ENCODE measurements at regions not wholly inside any gene's neighbourhood (a gene's known extent, or its start where the extent isn't known, plus 50 kb on each side); places are given as distances from the start of the nearest gene placed in this dataset.

DNA sequence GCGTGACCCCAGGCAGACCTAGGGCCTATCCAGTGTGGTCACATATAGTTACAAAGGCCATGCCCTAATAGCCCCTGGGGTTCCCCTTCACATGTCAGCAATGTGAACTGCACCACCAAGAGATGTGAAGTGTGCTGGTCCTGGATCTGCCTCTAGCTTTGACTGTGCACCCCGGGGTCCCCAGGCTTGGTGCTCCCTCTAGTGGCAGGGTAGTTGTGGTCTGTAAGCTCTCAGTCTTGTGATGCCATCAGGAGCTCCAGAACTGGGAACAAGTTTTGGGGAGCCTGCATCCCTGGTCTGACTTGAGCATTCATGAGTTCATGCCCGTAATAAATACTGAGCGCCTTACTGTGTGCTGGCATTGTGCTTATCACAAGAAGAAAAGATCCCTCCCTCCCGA is 143.4 kb downstream of the DHX35 start (continued):
- no peak for TF ChIP-seq ZNF670 (tag by site-specific recombination; IDR thresholded peaks at IDR 0.05; ENCODE audit: low read depth)
- TF ChIP-seq ZNF350 (tag by site-specific recombination; IDR thresholded peaks at IDR 0.05) = no peak
- no peak for TF ChIP-seq GLIS2 (tag by site-specific recombination; IDR thresholded peaks at IDR 0.05)
- TF ChIP-seq ZNF133 (tag by site-specific recombination; IDR thresholded peaks at IDR 0.05) = no peak
- TF ChIP-seq ZNF266 (tag by site-specific recombination; IDR thresholded peaks at IDR 0.05; ENCODE audit: low read depth) = no peak
- TF ChIP-seq ZNF221 (tag by site-specific recombination; IDR thresholded peaks at IDR 0.05; ENCODE audit: borderline replicate concordance) = no peak
- TF ChIP-seq BCL11A (tag by site-specific recombination; IDR thresholded peaks at IDR 0.05; ENCODE audit: low read depth) = no peak

DNA sequence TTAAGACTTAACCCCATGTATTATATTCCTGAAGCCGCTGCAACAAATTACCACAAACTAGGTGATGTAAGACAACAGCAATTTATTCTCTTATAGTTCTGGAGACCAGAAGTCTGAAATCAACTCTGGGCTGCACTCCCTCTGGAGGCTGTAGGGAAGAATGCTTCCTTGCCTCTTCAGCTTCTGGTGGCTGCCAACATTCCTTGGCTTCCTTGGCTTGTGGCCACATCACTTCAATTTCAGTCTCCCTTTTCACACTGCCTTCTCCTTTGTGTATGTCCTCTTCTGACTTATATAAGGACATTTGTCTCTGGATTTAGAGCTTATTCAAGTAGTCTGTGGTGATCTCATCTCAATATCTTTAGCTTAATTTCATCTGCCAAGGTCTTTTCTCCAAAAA is 141.6 kb downstream of the DHX35 start:
- TF ChIP-seq, protein P1, sequence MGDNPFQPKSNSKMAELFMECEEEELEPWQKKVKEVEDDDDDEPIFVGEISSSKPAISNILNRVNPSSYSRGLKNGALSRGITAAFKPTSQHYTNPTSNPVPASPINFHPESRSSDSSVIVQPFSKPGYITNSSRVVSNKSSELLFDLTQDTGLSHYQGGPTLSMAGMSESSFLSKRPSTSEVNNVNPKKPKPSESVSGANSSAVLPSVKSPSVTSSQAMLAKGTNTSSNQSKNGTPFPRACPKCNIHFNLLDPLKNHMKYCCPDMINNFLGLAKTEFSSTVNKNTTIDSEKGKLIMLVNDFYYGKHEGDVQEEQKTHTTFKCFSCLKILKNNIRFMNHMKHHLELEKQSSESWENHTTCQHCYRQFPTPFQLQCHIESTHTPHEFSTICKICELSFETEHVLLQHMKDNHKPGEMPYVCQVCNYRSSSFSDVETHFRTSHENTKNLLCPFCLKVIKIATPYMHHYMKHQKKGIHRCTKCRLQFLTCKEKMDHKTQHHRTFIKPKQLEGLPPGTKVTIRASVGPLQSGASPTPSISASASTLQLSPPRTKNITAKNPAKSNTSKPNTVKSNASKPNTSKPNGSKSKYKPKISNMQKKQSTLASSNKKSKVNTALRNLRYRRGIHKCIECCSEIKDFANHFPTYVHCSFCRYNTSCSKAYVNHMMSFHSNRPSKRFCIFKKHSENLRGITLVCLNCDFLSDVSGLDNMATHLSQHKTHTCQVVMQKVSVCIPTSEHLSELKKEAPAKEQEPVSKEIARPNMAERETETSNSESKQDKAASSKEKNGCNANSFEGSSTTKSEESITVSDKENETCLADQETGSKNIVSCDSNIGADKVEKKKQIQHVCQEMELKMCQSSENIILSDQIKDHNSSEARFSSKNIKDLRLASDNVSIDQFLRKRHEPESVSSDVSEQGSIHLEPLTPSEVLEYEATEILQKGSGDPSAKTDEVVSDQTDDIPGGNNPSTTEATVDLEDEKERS (tag by site-specific recombination; IDR thresholded peaks at IDR 0.05) = no peak
- no peak for TF ChIP-seq RBAK (tag by site-specific recombination; IDR thresholded peaks at IDR 0.05)
- no peak for TF ChIP-seq ZNF560 (tag by site-specific recombination; IDR thresholded peaks at IDR 0.05; ENCODE audit: borderline replicate concordance)
- no peak for TF ChIP-seq ZNF335 (tag by site-specific recombination; conservative IDR thresholded peaks at IDR 0.05)
- TF ChIP-seq, protein P2, sequence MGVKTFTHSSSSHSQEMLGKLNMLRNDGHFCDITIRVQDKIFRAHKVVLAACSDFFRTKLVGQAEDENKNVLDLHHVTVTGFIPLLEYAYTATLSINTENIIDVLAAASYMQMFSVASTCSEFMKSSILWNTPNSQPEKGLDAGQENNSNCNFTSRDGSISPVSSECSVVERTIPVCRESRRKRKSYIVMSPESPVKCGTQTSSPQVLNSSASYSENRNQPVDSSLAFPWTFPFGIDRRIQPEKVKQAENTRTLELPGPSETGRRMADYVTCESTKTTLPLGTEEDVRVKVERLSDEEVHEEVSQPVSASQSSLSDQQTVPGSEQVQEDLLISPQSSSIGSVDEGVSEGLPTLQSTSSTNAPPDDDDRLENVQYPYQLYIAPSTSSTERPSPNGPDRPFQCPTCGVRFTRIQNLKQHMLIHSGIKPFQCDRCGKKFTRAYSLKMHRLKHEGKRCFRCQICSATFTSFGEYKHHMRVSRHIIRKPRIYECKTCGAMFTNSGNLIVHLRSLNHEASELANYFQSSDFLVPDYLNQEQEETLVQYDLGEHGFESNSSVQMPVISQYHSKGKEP (tag by site-specific recombination; IDR thresholded peaks at IDR 0.05) = no peak
- no peak for TF ChIP-seq ZNF157 (tag by site-specific recombination; IDR thresholded peaks at IDR 0.05)
- no peak for TF ChIP-seq ZNF629 (tag by site-specific recombination; IDR thresholded peaks at IDR 0.05)
- TF ChIP-seq ZNF837 (tag by site-specific recombination; IDR thresholded peaks at IDR 0.05) = no peak
- TF ChIP-seq ZNF121 (tag by site-specific recombination; IDR thresholded peaks at IDR 0.05) = no peak
- no peak for TF ChIP-seq ZNF140 (tag by site-specific recombination; IDR thresholded peaks at IDR 0.05)
- POLR2A ChIA-PET = no interaction called here
- Histone ChIP-seq H3K4me3 (ENCODE audit: low read depth, low read length) (no peak overlapping the region), H3K4me1 (ENCODE audit: control insufficient read depth, insufficient read depth, low read length) (no peaks in the 10 kb centered on the region), H3K9me3 (ENCODE audit: control insufficient read depth, insufficient read depth, low read depth, low read length) (no peaks in the 10 kb centered on the region), H3K36me3 (ENCODE audit: control insufficient read depth in 2 of 2, insufficient read depth in 1 of 2, low read length in 2 of 2) (no peaks in the 10 kb centered on the region), H3K27ac (ENCODE audit: extremely low read depth, low read depth, low read length) (no peak overlapping the region)
- CTCF ChIA-PET = interaction anchor here (0.7 to 2.5 kb wide), 6 partner anchors 9 to 681 kb away, joined by 3 to 9 read pairs (median 4); no protein-coding TSS in a partner anchor

DNA sequence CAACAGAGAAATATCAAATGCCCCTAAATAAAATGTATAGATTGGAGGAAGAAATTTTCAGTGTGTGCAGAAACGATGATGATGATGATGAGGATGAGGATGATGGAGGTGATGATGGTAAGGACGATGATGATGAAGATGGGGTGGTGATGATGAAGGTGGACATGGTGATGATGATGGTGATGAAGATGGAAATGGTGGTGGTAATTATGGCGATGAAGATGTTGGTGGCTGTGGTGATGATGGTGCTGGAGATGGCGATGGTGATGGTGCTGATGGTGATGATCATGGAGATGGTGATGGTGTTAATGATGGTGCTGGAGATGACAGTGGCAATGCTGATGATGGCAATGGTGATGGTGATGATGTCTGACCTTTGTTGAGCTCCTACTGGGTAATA is 141.2 kb downstream of the DHX35 start:
- CTCF ChIA-PET = interaction anchor here (0.7 to 2.5 kb wide), 6 partner anchors 9 to 681 kb away, joined by 3 to 9 read pairs (median 4); no protein-coding TSS in a partner anchor
- H3K9me3 ChIP-seq (ENCODE audit: control insufficient read depth, insufficient read depth, low read depth, low read length) = no peaks in the 10 kb centered on the region
- POLR2A ChIA-PET = no interaction called here
- H3K4me3 ChIP-seq (ENCODE audit: low read depth, low read length) = no peak overlapping the region
- no peaks in the 10 kb centered on the region for H3K4me1 ChIP-seq (ENCODE audit: control insufficient read depth, insufficient read depth, low read length)
- no peaks in the 10 kb centered on the region for H3K36me3 ChIP-seq (ENCODE audit: control insufficient read depth in 2 of 2, insufficient read depth in 1 of 2, low read length in 2 of 2)
- TF ChIP-seq SP2 (tag by site-specific recombination; IDR thresholded peaks at IDR 0.05) = no peak
- TF ChIP-seq, protein P3, sequence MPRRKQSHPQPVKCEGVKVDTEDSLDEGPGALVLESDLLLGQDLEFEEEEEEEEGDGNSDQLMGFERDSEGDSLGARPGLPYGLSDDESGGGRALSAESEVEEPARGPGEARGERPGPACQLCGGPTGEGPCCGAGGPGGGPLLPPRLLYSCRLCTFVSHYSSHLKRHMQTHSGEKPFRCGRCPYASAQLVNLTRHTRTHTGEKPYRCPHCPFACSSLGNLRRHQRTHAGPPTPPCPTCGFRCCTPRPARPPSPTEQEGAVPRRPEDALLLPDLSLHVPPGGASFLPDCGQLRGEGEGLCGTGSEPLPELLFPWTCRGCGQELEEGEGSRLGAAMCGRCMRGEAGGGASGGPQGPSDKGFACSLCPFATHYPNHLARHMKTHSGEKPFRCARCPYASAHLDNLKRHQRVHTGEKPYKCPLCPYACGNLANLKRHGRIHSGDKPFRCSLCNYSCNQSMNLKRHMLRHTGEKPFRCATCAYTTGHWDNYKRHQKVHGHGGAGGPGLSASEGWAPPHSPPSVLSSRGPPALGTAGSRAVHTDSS (tag by site-specific recombination; IDR thresholded peaks at IDR 0.05) = peak; percentile 97
- H3K27ac ChIP-seq (ENCODE audit: extremely low read depth, low read depth, low read length) = no peak overlapping the region

All from HEK293 (cell line).